ENCODE measurements at regions not wholly inside any gene's neighbourhood (a gene's known extent, or its start where the extent isn't known, plus 50 kb on each side); places are given as distances from the start of the nearest gene placed in this dataset.

DNA sequence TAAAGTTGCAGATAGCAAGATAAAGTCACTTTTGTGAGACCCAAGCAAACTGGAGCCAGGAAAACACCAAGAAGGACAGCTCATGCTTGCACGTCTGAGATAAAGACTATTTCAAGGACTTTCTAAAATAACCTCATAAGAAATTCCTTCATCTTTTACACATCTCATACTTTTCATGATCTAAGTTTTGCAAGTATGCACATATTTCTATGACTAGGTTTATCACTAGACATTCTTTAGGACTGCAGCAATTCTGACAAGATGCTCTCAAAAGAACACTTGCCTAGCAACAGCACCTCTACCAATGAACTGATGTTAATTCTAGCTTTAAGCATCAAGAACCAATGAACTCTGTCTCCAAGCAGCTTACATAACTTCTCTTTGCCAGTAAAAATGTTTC, 457.6 kb downstream of the SEMA3D start:
- H3K36me3 Mint-ChIP-seq (ENCODE audit: insufficient read depth, unreplicated experiment) = no peaks in the 10 kb centered on the region
- H3K4me1 Mint-ChIP-seq (ENCODE audit: low read depth, unreplicated experiment) = no peaks in the 10 kb centered on the region
- Histone ChIP-seq H3K9me3 (no peaks in the 10 kb centered on the region), H3K4me3 (ENCODE audit: low read depth, low read length) (no peak overlapping the region), H3K4me1 (no peaks in the 10 kb centered on the region), H3K36me3 (ENCODE audit: control insufficient read depth, insufficient read depth, low read length) (no peaks in the 10 kb centered on the region), H3K27me3 (replicated peaks; ENCODE audit: control insufficient read depth, insufficient read depth, low read length) (no peaks in the 10 kb centered on the region)
- POLR2A ChIA-PET = no interaction called here
- no TSS peak for BruUV-seq (replicated peaks)
- no peaks in the 10 kb centered on the region for H3K27me3 Mint-ChIP-seq (ENCODE audit: insufficient read depth, unreplicated experiment)
- H3K4me3 Mint-ChIP-seq (ENCODE audit: unreplicated experiment) = no peak overlapping the region
- CTCF ChIA-PET = no interaction called here
- no peak for DNase-seq
- TF ChIP-seq, protein P1, sequence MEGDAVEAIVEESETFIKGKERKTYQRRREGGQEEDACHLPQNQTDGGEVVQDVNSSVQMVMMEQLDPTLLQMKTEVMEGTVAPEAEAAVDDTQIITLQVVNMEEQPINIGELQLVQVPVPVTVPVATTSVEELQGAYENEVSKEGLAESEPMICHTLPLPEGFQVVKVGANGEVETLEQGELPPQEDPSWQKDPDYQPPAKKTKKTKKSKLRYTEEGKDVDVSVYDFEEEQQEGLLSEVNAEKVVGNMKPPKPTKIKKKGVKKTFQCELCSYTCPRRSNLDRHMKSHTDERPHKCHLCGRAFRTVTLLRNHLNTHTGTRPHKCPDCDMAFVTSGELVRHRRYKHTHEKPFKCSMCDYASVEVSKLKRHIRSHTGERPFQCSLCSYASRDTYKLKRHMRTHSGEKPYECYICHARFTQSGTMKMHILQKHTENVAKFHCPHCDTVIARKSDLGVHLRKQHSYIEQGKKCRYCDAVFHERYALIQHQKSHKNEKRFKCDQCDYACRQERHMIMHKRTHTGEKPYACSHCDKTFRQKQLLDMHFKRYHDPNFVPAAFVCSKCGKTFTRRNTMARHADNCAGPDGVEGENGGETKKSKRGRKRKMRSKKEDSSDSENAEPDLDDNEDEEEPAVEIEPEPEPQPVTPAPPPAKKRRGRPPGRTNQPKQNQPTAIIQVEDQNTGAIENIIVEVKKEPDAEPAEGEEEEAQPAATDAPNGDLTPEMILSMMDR (IDR thresholded peaks at IDR 0.05; ENCODE audit: insufficient read depth in 1 of 2, low read depth in 1 of 2, low read length in 1 of 2, severe bottlenecking in 1 of 2, unreplicated experiment in 1 of 2) = no peak
- H3K27ac Mint-ChIP-seq (ENCODE audit: unreplicated experiment) = no peak overlapping the region
- intact Hi-C loops (cut with micrococcal nuclease; ENCODE audit: unreplicated experiment) = no loop called here
- no peaks in the 10 kb centered on the region for H3K9me3 Mint-ChIP-seq (ENCODE audit: unreplicated experiment)

DNA sequence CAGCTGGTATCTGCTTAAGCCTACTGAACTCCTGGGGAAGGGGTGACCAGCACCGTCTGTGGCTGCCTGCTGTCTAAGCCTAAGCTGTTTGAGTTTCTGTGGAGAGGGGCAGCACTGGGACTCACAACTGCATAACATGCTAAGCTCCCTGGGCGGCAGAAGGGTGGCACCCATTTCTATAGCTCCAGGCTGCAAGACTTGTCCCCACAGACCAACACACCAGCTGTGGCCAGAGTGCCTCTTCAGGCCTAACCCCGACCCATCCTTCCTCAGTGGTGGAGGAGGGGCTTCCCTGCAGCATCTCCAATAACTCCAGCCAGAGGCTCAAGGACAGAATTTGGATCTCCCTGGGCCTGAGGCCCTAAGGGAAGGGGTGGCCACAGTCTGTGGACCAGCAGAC, 464.1 kb downstream of the SEMA3D start:
- no peak for DNase-seq
- no TSS peak for BruUV-seq (replicated peaks)
- no peaks in the 10 kb centered on the region for H3K9me3 ChIP-seq
- H3K4me3 ChIP-seq (ENCODE audit: low read depth, low read length) = no peak overlapping the region
- peaks cover 5% of the 10 kb centered on the region for H3K36me3 Mint-ChIP-seq (ENCODE audit: insufficient read depth, unreplicated experiment)
- intact Hi-C loops (cut with micrococcal nuclease; ENCODE audit: unreplicated experiment) = no loop called here
- H3K4me1 ChIP-seq = no peaks in the 10 kb centered on the region
- no peak overlapping the region for H3K27ac Mint-ChIP-seq (ENCODE audit: unreplicated experiment)
- H3K4me3 Mint-ChIP-seq (ENCODE audit: unreplicated experiment) = no peak overlapping the region
- H3K27me3 Mint-ChIP-seq (ENCODE audit: insufficient read depth, unreplicated experiment) = no peaks in the 10 kb centered on the region
- no peaks in the 10 kb centered on the region for H3K9me3 Mint-ChIP-seq (ENCODE audit: unreplicated experiment)
- ChIA-PET POLR2A (no interaction called here), CTCF (no interaction called here)
- peaks cover 7% of the 10 kb centered on the region for H3K4me1 Mint-ChIP-seq (ENCODE audit: low read depth, unreplicated experiment)
- H3K36me3 ChIP-seq (ENCODE audit: control insufficient read depth, insufficient read depth, low read length) = no peaks in the 10 kb centered on the region
- TF ChIP-seq, protein P1 (IDR thresholded peaks at IDR 0.05; ENCODE audit: insufficient read depth in 1 of 2, low read depth in 1 of 2, low read length in 1 of 2, severe bottlenecking in 1 of 2, unreplicated experiment in 1 of 2) = no peak
- no peaks in the 10 kb centered on the region for H3K27me3 ChIP-seq (replicated peaks; ENCODE audit: control insufficient read depth, insufficient read depth, low read length)

DNA sequence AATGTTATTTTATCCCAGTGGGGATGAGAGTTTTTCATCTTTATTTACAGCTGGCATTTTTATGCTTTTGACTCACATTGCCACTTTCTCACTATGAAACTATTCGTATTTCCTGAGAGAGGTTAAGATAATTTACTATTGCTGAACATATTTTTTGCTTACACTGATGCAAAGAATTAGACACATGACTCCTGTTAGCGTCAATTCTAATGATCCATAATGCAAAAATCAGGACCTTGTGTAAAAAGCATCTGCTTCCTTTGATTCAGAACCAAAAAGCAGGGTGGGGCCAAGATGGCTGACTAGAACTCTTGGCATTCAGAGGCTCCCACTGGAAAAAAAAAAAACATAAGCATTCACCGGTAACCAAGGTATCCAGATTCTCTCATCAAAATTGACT, 464.8 kb downstream of the SEMA3D start:
- no peak overlapping the region for H3K4me3 Mint-ChIP-seq (ENCODE audit: unreplicated experiment)
- peaks cover 5% of the 10 kb centered on the region for H3K36me3 Mint-ChIP-seq (ENCODE audit: insufficient read depth, unreplicated experiment)
- intact Hi-C loops (cut with micrococcal nuclease; ENCODE audit: unreplicated experiment) = no loop called here
- no TSS peak for BruUV-seq (replicated peaks)
- CTCF ChIA-PET = no interaction called here
- no peak overlapping the region for H3K27ac Mint-ChIP-seq (ENCODE audit: unreplicated experiment)
- Histone ChIP-seq H3K27me3 (replicated peaks; ENCODE audit: control insufficient read depth, insufficient read depth, low read length) (no peaks in the 10 kb centered on the region), H3K9me3 (no peaks in the 10 kb centered on the region), H3K36me3 (ENCODE audit: control insufficient read depth, insufficient read depth, low read length) (no peaks in the 10 kb centered on the region), H3K4me3 (ENCODE audit: low read depth, low read length) (no peak overlapping the region), H3K4me1 (no peaks in the 10 kb centered on the region)
- H3K9me3 Mint-ChIP-seq (ENCODE audit: unreplicated experiment) = no peaks in the 10 kb centered on the region
- peaks cover 7% of the 10 kb centered on the region for H3K4me1 Mint-ChIP-seq (ENCODE audit: low read depth, unreplicated experiment)
- no peaks in the 10 kb centered on the region for H3K27me3 Mint-ChIP-seq (ENCODE audit: insufficient read depth, unreplicated experiment)
- TF ChIP-seq, protein P1 (IDR thresholded peaks at IDR 0.05; ENCODE audit: insufficient read depth in 1 of 2, low read depth in 1 of 2, low read length in 1 of 2, severe bottlenecking in 1 of 2, unreplicated experiment in 1 of 2) = no peak
- DNase-seq = no peak
- POLR2A ChIA-PET = no interaction called here

Data from Caco-2 (cell line).